GM23248 (cell line): ENCODE measurements at regions not wholly inside any gene's neighbourhood (a gene's known extent, or its start where the extent isn't known, plus 50 kb on each side); places are given as distances from the start of the nearest gene placed in this dataset.

Source experiments
- DNase-seq: peaks from one replicate; pipeline ENCODE4 v3.0.0-alpha.2; 2015
- H2AFZ ChIP-seq: fragments of 200-600 bp; sonication (generic); 2 replicates; pipeline ENCODE4 v1.6.1; 2016; ENCODE audit warnings: antibody characterized with exemption
- H3F3A ChIP-seq: fragments of 200-600 bp; sonication (generic); 2 replicates; pipeline ENCODE4 v1.6.1; 2016; ENCODE audit warnings: mild to moderate bottlenecking, antibody characterized with exemption, mixed run types; ENCODE audit not compliant: insufficient read depth
- H3K27ac ChIP-seq: fragments of 200-600 bp; sonication (generic); 2 replicates; pipeline ENCODE4 v1.5.1; 2016; ENCODE audit warnings: mild to moderate bottlenecking
- H3K27me3 ChIP-seq: fragments of 200-600 bp; sonication (generic); replicated peaks from 2 replicates; pipeline ENCODE4 v1.6.1; 2016; ENCODE audit warnings: mild to moderate bottlenecking; ENCODE audit not compliant: insufficient read depth
- H3K36me3 ChIP-seq: fragments of 200-600 bp; sonication (generic); 2 replicates; pipeline ENCODE4 v1.6.1; 2016; ENCODE audit warnings: low read depth, mild to moderate bottlenecking
- H3K4me1 ChIP-seq: fragments of 200-600 bp; sonication (generic); 2 replicates; pipeline ENCODE4 v1.6.1; 2016; ENCODE audit warnings: mild to moderate bottlenecking; ENCODE audit not compliant: insufficient read depth
- H3K4me2 ChIP-seq: fragments of 200-600 bp; sonication (generic); one replicate; pipeline ENCODE4 v1.6.1; 2016; ENCODE audit warnings: mild to moderate bottlenecking; ENCODE audit not compliant: unreplicated experiment
- H3K4me3 ChIP-seq: fragments of 200-600 bp; sonication (generic); 2 replicates; pipeline ENCODE4 v1.5.1; 2016; ENCODE audit warnings: mild to moderate bottlenecking
- H3K79me2 ChIP-seq: fragments of 200-600 bp; sonication (generic); 2 replicates; pipeline ENCODE4 v1.6.1; 2016; ENCODE audit warnings: mild to moderate bottlenecking; ENCODE audit not compliant: insufficient read depth
- H3K9ac ChIP-seq: fragments of 200-600 bp; sonication (generic); 2 replicates; pipeline ENCODE4 v1.6.1; 2016; ENCODE audit warnings: mild to moderate bottlenecking
- H3K9me2 ChIP-seq: fragments of 200-600 bp; sonication (generic); 2 replicates; pipeline ENCODE4 v1.6.1; 2016; ENCODE audit warnings: mixed run types, mild to moderate bottlenecking, moderate library complexity; ENCODE audit not compliant: insufficient read depth
- H3K9me3 ChIP-seq: fragments of 200-600 bp; sonication (generic); one replicate; pipeline ENCODE4 v1.6.1; 2017; ENCODE audit warnings: low read depth
- H4K20me1 ChIP-seq: fragments of 200-600 bp; sonication (generic); 2 replicates; pipeline ENCODE4 v1.6.0; 2016; ENCODE audit not compliant: insufficient read depth
- EZH2 ChIP-seq: fragments of 200-600 bp; sonication (generic); IDR thresholded peaks from 2 replicates; pipeline ENCODE4 v1.6.1; 2018; ENCODE audit warnings: antibody characterized with exemption, mild to moderate bottlenecking; ENCODE audit not compliant: insufficient read depth, poor library complexity, severe bottlenecking
- EZH2phosphoT487 ChIP-seq: fragments of 200-600 bp; sonication (generic); IDR thresholded peaks from 2 replicates; pipeline ENCODE4 v1.6.1; 2018; ENCODE audit warnings: antibody characterized with exemption, moderate library complexity, mild to moderate bottlenecking, low read depth; ENCODE audit not compliant: insufficient read depth
- WGBS, 2 experiments: methylation state at CpG; one replicate each; pipeline ENCODE4 v1.1.6; 2015 to 2017; ENCODE audit warnings: low lambda C conversion rate in 2 of 2, low coverage in 1 of 2; ENCODE audit errors: missing lambda C conversion rate in 2 of 2; 5-methylcytosine and 5-hydroxymethylcytosine counted together
- in situ Hi-C: fragments of 300-500 bp; cut with MboI; formaldehyde crosslinking; loops from 2 replicates; pipeline ENCODE4 v1.15.0; 2020

DNA sequence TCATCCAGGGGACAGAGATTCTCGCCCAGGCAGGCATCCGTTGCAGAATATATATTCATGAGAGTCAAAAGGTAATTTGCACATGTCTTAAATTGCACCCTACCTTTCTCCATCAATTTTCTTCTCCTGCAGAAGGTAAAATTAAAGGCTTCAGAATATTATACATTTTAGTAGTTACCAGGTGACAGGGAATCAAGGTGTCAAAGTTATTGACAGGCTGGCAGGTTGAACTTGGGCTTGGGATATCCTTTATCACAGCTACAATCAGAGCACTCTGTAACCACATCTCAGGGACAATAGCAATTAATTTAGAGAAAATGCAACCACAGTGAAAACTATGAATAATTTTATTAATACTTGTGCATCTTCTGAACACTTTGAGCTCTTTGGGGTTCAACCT lies 66.9 kb upstream of the GSC start:
- Histone ChIP-seq H3K4me3 (no peak overlapping the region), H3K27ac (no peak overlapping the region), H3K79me2 (no peaks in the 10 kb centered on the region), H3K9me2 (no peaks in the 10 kb centered on the region), H3F3A (no peaks in the 10 kb centered on the region), H3K9me3 (no peaks in the 10 kb centered on the region), H3K9ac (no peak overlapping the region), H4K20me1 (no peaks in the 10 kb centered on the region), H3K36me3 (no peaks in the 10 kb centered on the region), H3K4me2 (no peak overlapping the region), H2AFZ (no peak overlapping the region), H3K4me1 (no peaks in the 10 kb centered on the region), H3K27me3 (no peaks in the 10 kb centered on the region)
- no peak for TF ChIP-seq EZH2
- no peak for TF ChIP-seq EZH2phosphoT487
- in situ Hi-C loops: no loop called here
- DNase-seq: no peak
- 44 to 47% methylated on average over 2 of the region's 2 CpGs for WGBS, 2 experiments

DNA sequence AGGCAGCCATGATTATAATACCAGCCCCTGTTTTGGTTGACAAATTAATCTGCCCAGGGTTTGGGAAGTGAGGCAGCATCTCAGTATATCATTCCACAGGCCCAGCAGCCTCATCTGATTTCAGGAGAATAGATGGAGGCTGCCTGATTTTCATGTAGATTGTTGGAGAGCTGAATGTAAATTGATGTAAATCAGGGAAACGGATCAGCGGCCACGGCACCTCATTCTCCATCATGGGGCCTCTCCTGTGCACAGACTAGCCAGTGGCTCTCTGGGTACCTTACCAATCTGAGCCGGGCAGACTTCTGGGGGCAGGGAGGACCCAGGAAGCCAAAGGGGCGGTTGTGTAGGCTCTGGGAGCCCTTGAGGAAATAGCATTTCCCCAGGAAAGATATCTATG lies 63.7 kb upstream of the GSC start:
- Histone ChIP-seq H3K9me3 (no peaks in the 10 kb centered on the region), H2AFZ (no peak overlapping the region), H3K4me2 (no peak overlapping the region), H4K20me1 (no peaks in the 10 kb centered on the region), H3K9me2 (no peaks in the 10 kb centered on the region), H3K36me3 (no peaks in the 10 kb centered on the region), H3F3A (no peaks in the 10 kb centered on the region), H3K27me3 (no peaks in the 10 kb centered on the region), H3K4me3 (no peak overlapping the region), H3K27ac (no peak overlapping the region), H3K9ac (no peak overlapping the region), H3K79me2 (no peaks in the 10 kb centered on the region), H3K4me1 (no peaks in the 10 kb centered on the region)
- in situ Hi-C loops: no loop called here
- 42% methylated on average over 5 of the region's 5 CpGs for WGBS, 2 experiments
- DNase-seq: no peak
- TF ChIP-seq EZH2phosphoT487: no peak
- TF ChIP-seq EZH2: no peak

DNA sequence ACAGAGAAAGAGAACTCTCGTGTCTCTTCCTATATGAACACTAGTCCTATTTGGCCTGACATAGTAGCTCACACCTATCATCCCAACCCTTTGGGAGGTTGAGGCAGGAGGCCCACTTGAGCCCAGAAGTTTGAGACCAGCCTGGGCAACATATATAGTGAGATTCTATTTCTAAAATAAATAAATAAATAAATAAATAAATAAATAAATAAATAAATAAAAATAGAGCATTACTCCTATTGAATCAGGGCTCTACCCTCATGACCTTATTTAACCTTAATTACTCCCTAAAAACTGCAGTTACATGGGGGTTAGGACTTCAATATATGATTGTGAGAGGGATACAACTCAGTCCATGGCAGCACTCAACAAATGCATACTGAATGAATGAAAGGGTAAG lies 61.2 kb upstream of the GSC start:
- no peak for DNase-seq
- no peaks in the 10 kb centered on the region for H4K20me1 ChIP-seq
- no peak overlapping the region for H3K4me2 ChIP-seq
- no peaks in the 10 kb centered on the region for H3F3A ChIP-seq
- no peaks in the 10 kb centered on the region for H3K36me3 ChIP-seq
- H3K9ac ChIP-seq: no peak overlapping the region
- in situ Hi-C loops: no loop called here
- no peaks in the 10 kb centered on the region for H3K9me2 ChIP-seq
- H3K79me2 ChIP-seq: no peaks in the 10 kb centered on the region
- no peaks in the 10 kb centered on the region for H3K4me1 ChIP-seq
- H3K4me3 ChIP-seq: no peak overlapping the region
- no peak overlapping the region for H3K27ac ChIP-seq
- no peak for TF ChIP-seq EZH2
- no peak for TF ChIP-seq EZH2phosphoT487
- no peaks in the 10 kb centered on the region for H3K27me3 ChIP-seq
- no peaks in the 10 kb centered on the region for H3K9me3 ChIP-seq
- WGBS, 2 experiments: 8 to 10% methylated on average over 1 of the region's 1 CpG
- H2AFZ ChIP-seq: no peak overlapping the region

DNA sequence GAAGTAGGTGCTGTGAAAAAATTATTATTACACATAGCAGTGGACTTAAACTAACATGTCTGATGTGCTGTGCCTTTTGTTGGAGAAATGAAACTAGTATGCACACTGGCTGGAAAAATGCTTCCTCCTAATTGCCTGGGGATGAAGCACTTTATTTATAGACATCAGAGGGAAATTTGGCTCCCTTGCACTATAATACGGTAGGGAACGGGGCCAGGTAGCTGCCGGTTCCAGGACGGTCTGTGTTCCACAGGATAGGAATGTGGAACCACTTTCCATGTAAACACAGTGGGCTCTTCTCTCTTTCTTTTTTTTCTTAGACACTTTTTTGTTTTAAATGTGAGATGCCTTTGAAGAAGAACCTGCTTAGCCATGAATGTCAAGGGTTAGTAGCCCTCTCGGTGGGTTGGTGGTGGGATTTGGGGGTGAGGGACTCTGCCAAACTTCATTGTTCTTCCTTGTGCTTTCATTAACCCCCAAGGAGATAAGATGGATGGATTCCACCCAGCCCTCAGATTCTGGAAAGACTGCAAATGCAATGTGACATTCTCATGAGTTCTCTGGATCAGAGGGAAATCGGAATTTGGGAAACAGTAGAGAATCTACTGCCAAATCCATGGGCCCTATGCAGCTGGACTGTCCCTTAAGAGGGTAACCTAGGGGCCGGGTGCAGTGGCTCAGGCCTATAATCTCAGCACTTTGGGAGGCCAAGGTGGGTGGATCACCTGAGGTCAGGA lies 58.0 kb upstream of the GSC start:
- Histone ChIP-seq H3K9ac (no peak overlapping the region), H3F3A (no peaks in the 10 kb centered on the region), H3K27me3 (no peaks in the 10 kb centered on the region), H3K27ac (no peak overlapping the region), H3K9me2 (no peaks in the 10 kb centered on the region), H3K79me2 (no peaks in the 10 kb centered on the region), H3K4me2 (no peak overlapping the region), H3K4me3 (no peak overlapping the region), H2AFZ (no peak overlapping the region), H3K4me1 (no peaks in the 10 kb centered on the region), H3K36me3 (no peaks in the 10 kb centered on the region), H3K9me3 (no peaks in the 10 kb centered on the region), H4K20me1 (no peaks in the 10 kb centered on the region)
- in situ Hi-C loops: no loop called here
- no peak for TF ChIP-seq EZH2
- no peak for TF ChIP-seq EZH2phosphoT487
- DNase-seq: no peak
- WGBS, 2 experiments: 1 to 4% methylated on average over 7 of the region's 7 CpGs
